Mucosa of descending colon (tissue), 3 donors: ENCODE measurements at regions not wholly inside any gene's neighbourhood (a gene's known extent, or its start where the extent isn't known, plus 50 kb on each side); places are given as distances from the start of the nearest gene placed in this dataset.
"Not testable (repeated sequence)": the region's sequence is repeated elsewhere in the genome, so short reads cannot be mapped to it uniquely, and the experiment has no call there.

Experiments
- ATAC-seq: fragments of 200-7000 bp; cut with Tn5 transposase; one replicate; pipeline ENCODE4 v1.9.1; 2020; ENCODE audit warnings: mild to moderate bottlenecking, moderate library complexity
- DNase-seq, 3 donors: peaks; one replicate each; pipeline ENCODE4 v3.0.0-alpha.2; 2020
- H3K36me3 ChIP-seq: fragments of 200-600 bp; one replicate; pipeline ENCODE4 v1.8.0; 2021; ENCODE audit warnings: low read depth, mild to moderate bottlenecking
- H3K4me1 ChIP-seq: fragments of 200-600 bp; one replicate; pipeline ENCODE4 v1.8.0; 2021; ENCODE audit warnings: low read depth, mild to moderate bottlenecking
- H3K4me3 ChIP-seq: fragments of 200-600 bp; one replicate; pipeline ENCODE4 v1.8.0; 2021; ENCODE audit warnings: mild to moderate bottlenecking
- H3K9me3 ChIP-seq: fragments of 200-600 bp; one replicate; pipeline ENCODE4 v1.8.0; 2021; ENCODE audit warnings: mild to moderate bottlenecking
- intact Hi-C, 2 donors: fragments of 100-400 bp; cut with DNase I in 1 of 2; cut with micrococcal nuclease in 1 of 2; formaldehyde crosslinking; loops; one replicate each; pipeline versions ENCODE4 v1.11.0 to v1.11.1; 2022; cut with DNase I, micrococcal nuclease
- donor health status: DM: no; HTN: no; CAD: no; lungs with moderate emphysema.
- donor health status: DM: no; HTN: no; CAD: no.
- donor health status: DM: no; HTN: yes; CAD: no.

DNA sequence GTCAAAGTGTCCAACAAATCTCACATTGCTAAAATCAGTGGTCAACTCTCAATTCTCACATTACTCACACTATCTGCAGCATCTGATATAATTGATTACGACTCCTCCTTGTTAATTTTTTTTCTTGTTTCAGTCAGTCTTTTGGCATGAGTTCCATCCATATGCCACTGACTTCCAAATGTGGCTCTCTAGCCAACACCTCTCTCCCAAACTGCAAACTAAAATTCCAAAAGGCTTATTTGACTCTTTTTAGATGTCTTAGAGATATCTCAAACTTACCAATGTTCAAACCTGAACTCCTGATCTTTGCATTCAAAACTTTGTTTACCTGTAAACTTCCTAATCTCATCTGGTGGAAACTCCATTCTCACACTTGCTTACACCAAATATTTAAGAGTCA is 162.1 kb upstream of the ZNF658 start:
- H3K9me3 ChIP-seq, H3K36me3 ChIP-seq, ATAC-seq, intact Hi-C loops, H3K4me3 ChIP-seq, DNase-seq, H3K4me1 ChIP-seq: not testable (repeated sequence)

DNA sequence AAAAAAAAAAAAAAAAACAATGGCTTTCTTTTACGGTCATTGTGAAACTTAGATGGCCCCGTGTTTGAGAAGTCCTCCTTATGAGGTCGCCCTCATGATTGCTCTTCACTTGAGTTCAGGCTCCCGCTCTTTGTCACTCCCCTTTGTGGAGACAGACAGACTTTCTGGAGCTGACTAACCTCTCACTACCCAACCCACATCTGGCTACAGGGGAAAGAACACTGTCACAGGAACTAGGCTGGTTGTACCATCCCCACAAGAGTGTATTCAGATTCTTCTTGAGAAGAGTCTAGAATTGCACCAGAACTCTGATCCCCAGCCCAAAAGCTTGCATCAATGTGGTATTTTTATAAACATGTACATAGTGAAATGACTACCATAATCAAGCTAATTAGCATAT is 160.4 kb upstream of the ZNF658 start:
- H3K4me3 ChIP-seq, ATAC-seq, H3K9me3 ChIP-seq, H3K4me1 ChIP-seq, intact Hi-C loops, H3K36me3 ChIP-seq, DNase-seq: not testable (repeated sequence)

DNA sequence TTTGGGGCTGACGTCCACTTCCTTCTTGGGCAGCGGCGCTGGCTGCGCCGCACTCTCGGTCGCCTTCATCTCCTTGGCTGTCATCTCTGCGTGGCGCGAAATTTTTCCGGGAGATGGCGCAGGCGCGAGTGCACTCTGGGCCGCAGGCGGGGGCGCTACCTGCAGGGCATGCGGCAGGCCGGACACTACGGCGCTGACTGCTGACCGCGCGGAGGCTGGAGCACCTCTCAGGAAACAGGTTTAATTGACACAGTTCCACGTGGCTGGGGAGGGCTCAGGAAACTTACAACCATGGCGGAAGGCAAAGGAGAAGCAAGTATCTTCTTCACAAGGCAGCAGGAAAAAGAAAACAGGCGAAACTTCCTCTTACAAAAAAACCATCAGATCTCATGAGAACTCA is 154.7 kb upstream of the ZNF658 start:
- H3K36me3 ChIP-seq, H3K4me3 ChIP-seq, ATAC-seq, H3K9me3 ChIP-seq, H3K4me1 ChIP-seq, intact Hi-C loops, DNase-seq: not testable (repeated sequence)

DNA sequence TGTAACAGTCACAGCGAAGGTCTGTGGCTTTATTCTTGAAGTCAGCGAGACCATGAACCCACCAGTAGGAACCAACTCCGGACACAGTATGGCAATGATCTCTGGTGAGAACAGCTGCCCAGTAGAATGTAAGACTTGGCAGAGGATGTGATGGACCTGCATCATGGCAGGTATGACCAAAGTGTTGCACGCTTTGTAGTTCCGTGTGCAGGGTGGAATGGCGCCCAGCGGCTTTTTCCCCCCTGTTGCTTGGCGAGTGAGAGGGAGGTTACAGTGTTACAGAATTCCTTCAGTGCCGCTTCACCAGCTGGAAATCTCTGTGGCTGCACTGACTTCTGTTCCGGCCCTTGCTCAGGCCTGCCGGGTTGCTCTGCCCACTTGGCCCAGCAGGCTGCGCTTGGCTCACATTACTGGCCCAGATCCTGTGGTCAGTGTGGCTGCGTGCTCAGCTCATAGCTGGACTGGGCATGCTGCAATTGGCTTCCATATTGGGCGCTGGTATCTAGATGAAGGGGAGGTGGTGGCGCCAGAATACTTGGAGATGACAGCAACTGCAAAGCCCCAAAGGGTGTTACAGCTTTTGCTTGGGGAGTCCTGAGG is 148.1 kb upstream of the ZNF658 start:
- H3K4me1 ChIP-seq, H3K4me3 ChIP-seq, ATAC-seq, DNase-seq, H3K9me3 ChIP-seq, intact Hi-C loops, H3K36me3 ChIP-seq: not testable (repeated sequence)

DNA sequence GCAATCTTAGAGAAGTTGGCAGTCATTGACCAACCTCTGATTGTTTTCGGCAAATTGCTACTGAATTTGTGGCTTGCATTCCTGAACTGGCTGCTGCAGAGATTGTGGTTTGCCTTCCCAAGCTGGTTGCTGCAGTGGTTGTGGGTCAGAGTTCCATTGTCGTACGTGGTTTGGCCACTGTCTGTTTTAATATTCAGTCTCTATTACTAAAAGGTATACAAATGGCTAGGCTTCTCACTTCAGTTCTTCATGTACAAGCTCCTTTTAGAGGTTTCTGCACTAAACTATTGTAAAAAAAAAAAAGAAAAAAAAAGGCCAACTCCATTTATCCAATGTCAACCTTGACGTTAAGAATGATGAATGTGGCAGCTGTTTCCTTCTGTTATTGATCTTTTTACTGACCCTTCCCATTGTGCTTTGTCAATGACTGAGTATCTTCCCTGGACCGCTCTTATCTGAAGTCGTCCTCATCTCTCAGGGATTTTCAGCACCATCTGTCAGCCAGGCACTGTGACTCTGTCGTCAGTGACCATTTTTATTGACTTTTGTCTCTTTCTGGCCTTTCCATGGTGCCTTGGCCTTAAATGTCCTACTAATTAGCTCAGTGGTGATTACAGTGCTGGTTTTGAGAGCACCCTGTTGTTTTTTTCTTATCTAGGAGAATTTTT is 140.6 kb upstream of the ZNF658 start:
- H3K9me3 ChIP-seq, H3K36me3 ChIP-seq, intact Hi-C loops, DNase-seq, ATAC-seq, H3K4me3 ChIP-seq, H3K4me1 ChIP-seq: not testable (repeated sequence)

DNA sequence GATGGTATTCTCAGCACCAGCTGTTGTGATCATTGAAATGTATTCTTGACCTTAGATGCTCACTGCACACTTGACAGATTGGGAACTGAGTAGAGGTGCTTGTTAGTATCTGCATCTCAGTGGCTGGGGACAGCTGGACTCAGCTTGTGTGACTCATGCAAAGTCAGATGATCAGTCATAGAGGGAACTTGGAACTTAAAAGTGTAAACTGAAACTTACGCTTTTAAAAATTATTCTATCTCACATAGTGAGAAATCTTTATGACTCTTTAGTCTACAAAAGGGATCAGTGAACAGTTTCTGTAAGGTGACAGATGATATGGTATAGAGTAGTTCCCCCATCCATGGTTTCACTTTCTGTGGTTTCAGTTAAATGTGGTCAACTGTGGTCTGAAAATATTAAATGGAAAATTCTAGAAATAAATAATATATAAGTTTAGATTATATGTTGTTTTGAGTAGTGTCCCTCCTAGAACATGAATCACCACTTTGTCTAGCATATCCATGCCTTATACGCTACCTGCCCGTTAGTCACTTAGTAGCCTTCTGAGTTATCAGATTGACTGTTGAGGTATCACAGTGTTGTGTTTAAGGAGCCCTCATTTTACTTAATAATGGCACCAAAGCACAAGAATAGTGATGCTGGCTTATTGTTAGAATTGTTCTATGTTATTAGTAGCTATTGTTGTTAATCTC is 135.6 kb upstream of the ZNF658 start:
- intact Hi-C loops, result not testable (repeated sequence)

DNA sequence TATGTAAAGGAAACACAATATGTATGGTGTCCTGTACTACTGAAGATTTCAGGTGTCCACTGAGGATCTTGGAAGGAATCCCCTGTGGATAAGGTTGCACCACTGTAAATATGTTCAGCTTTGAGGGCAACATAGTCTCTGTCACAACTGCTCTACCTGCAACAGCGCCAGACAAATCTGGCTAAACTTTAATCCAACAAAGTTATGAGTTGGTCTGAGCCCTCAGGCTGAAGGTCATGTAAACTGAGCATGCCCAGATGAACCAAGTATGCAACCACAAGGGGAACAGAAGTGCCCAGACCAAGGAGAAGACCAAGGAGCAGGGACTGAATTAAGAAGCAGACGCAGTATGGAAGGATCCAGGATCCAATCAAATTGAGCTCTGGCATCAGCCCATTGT is 135.0 kb upstream of the ZNF658 start:
- H3K36me3 ChIP-seq, H3K9me3 ChIP-seq, ATAC-seq, H3K4me1 ChIP-seq, intact Hi-C loops, DNase-seq, H3K4me3 ChIP-seq: not testable (repeated sequence)

More for the DNA sequence above, 135.6 kb upstream of the ZNF658 start:
- not testable (repeated sequence) for H3K9me3 ChIP-seq, H3K4me3 ChIP-seq, H3K36me3 ChIP-seq, ATAC-seq, H3K4me1 ChIP-seq, DNase-seq

DNA sequence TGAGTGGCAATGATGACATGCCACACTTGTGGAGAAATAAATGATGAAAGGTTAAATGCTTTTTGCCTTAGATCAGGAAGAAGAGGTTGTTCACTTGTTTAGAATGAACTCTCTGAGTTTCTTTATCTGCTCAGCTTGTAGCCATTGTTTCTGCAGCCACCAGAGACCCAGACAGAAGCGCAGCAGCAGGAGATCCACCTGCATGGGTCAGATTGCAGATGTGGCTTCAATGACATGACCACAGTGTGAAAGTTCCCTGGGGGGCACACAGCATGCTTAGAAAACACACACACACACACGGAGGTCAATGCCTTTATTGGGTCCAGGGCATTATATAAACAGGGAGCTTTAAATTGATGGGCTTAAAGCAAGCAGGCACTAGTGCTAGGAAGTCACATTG is 129.0 kb upstream of the ZNF658 start:
- ATAC-seq, H3K4me3 ChIP-seq, intact Hi-C loops, H3K4me1 ChIP-seq, DNase-seq, H3K36me3 ChIP-seq, H3K9me3 ChIP-seq: not testable (repeated sequence)

DNA sequence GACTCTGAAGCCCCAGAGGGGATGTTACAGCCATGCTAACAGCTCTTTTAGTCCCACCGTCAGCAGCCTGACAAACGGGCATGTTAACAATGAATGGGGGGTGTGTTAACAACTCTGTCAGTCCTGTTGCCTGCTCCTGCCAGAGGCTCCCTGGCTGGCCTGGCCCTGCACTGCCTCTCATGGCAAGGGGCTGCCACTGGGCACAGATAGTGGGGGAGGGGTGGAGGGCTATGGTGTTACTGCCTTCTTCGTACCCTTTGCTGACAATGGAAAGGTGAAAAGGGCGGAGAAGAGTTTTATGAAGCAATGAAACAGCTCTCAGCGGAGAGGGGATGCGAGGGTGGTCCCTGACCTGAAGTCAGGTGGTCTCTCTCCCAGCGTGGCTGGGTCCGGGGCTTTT is 125.9 kb upstream of the ZNF658 start:
- H3K36me3 ChIP-seq, H3K9me3 ChIP-seq, intact Hi-C loops, DNase-seq, H3K4me1 ChIP-seq, H3K4me3 ChIP-seq, ATAC-seq: not testable (repeated sequence)

DNA sequence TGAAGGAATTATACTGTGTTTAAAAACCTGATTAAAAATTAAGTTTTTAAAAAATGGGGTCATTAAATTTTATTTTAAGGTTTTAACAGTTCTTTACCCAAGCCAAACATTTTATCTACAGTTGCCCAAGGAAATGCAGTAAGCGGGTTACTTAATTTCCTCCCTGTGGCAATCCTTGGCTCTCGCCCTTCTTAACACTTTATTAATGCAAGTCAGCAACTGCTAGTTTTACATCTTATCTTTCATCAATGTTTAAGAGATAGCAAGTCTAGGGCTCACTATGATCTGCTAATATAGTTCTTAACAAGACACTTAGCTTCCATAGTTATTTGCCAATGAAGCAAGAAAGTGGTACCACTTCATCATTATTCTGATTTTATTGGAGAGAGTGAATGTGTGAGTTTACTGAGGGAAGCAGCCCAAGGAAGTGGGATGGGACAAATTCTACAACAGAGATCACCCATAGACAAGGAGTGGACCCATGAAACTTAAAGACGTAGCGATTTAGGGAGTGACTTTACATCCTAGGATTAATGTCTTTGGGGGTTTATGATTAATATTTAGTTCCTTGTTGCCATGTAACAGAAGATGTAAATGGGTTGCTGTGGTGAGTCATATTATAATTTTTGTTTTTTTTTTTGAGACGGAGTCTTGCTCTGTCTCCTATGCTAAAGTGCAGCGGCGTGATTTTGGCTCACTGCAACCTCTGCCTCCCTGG is 120.4 kb upstream of the ZNF658 start:
- H3K4me3 ChIP-seq, H3K9me3 ChIP-seq, ATAC-seq, DNase-seq, H3K4me1 ChIP-seq, H3K36me3 ChIP-seq, intact Hi-C loops: not testable (repeated sequence)

DNA sequence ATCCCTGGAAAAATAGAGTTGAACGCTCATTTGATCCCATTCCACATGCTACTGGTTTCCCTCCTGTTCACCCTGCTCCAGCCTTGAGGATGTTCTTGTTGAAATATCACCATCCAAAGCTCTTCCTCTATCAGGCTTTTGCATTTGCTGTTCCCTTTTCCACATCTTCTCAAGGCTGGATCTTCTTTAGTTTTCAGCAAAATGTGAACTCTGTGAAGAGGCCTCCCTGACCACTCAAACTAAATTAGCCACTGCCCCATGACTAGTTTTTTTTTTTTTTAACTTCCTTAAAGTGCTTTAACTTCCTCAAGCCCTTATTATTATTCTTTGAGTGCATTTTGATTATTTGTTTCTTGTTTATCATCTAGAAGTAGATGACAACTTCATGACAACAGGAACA is 119.3 kb upstream of the ZNF658 start:
- intact Hi-C loops, H3K4me3 ChIP-seq, DNase-seq, H3K9me3 ChIP-seq, ATAC-seq, H3K4me1 ChIP-seq, H3K36me3 ChIP-seq: not testable (repeated sequence)

DNA sequence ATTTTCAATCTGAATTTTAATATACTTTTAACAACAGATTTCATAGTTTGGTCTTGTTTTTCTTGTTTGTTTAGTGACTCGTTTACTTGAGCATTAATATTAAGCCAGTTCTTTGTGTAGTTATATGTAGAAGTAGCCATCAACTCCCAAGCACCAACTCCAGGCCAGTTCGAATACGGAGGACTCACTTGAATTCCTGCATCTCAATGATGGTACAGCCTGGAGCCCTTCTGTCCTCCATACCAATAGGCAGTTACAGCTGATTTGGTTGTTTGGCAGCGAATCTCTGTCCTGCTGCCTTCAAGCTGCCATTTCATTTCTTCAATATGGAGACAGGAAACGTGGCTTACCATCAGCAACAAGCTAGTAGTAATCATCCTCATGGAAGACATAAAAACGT is 118.5 kb upstream of the ZNF658 start:
- H3K36me3 ChIP-seq, H3K4me3 ChIP-seq, H3K9me3 ChIP-seq, DNase-seq, H3K4me1 ChIP-seq, ATAC-seq, intact Hi-C loops: not testable (repeated sequence)

DNA sequence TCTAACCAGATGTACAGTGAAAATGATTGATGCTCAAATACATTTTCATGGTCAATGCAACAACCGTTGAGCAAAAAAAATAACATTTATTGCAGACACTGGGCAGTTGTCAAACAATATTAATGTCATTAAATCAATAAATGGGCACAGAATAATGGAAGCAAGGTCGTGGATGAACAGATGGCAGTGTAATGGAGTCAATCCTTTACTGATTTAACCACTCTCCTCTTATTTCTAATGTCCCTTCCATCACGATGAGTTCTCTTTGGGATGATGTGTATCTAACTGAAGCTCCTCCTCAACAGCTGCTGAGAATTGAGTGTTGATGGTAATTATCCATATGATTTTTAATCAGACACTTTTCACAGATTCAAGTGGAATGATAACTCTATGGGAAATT is 114.9 kb upstream of the ZNF658 start:
- H3K9me3 ChIP-seq, H3K4me3 ChIP-seq, ATAC-seq, intact Hi-C loops, H3K36me3 ChIP-seq, H3K4me1 ChIP-seq, DNase-seq: not testable (repeated sequence)

DNA sequence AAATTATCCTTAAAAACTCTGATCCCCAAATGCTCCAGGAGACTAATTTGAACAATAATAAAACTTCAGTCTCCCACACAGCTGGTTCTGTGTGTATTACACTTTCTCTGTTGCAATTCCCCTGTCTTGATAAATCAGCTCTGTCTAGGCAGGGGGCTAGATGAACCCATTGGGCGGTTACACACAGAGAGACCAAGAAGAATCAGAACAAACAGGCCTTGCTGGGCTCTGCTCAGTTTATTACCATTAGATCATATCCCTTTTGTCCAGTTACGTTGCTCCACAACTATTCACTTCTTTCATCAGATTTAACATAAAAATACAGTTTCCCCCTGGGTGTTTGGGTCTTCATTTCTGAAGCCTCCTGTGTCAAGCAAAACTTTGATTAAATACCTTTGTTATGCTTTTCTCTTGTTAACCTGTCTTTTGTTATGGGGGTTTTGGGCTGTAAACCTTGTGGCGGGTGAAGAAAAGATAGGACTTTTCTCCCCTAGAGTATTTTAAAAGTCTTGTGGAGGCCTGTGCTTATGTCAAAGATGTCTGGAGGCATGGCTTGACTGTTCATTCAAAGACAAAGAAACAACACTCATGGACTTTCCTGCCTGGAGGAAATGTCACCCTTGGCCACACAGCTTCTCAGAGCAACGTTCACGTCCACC is 109.3 kb upstream of the ZNF658 start:
- intact Hi-C loops, H3K36me3 ChIP-seq, H3K4me1 ChIP-seq, H3K9me3 ChIP-seq, DNase-seq, ATAC-seq, H3K4me3 ChIP-seq: not testable (repeated sequence)
